SK-N-SH (cell line): ENCODE measurements at regions not wholly inside any gene's neighbourhood (a gene's known extent, or its start where the extent isn't known, plus 50 kb on each side); places are given as distances from the start of the nearest gene placed in this dataset.

ENCODE experiments used
- CTCF ChIA-PET: fragments of 300-600, 350-600 bp; formaldehyde crosslinking; extraction: SDS; loops from one replicate; lab custom pipeline; 2021; lab: Yijun Ruan, JAX
- POLR2A ChIA-PET: fragments of 350-600 bp; sonication (Branson Sonifier 250); formaldehyde crosslinking; extraction: SDS; loops from one replicate; lab custom pipeline; 2020; ENCODE audit warnings: antibody characterized with exemption, inconsistent platforms; lab: Yijun Ruan, JAX
- DNase-seq: peaks from one replicate; pipeline ENCODE4 v3.0.0; 2012
- H2AFZ ChIP-seq: fragments of 200-600 bp; sonication (generic); 2 replicates; pipeline ENCODE4 v1.8.1; 2016; ENCODE audit warnings: antibody characterized with exemption, mild to moderate bottlenecking, low read depth
- H3F3A ChIP-seq: fragments of 200-600 bp; sonication (generic); replicated peaks from 2 replicates; pipeline ENCODE3; 2016; ENCODE audit warnings: antibody characterized with exemption, mild to moderate bottlenecking; ENCODE audit not compliant: insufficient read depth
- H3K27ac ChIP-seq, 2 experiments: fragments of 200-500 bp in 1 of 2; fragments of 200-600 bp in 1 of 2; sonication (Bioruptor generic) in 1 of 2; sonication (generic), shearing (Covaris generic) in 1 of 2; 2 replicates each; pipeline versions ENCODE4 v1.5.1 to v1.6.1; 2014 to 2016; ENCODE audit warnings: low read depth in 2 of 2, inconsistent platforms in 1 of 2, low read length in 1 of 2, mild to moderate bottlenecking in 1 of 2, mixed read lengths in 1 of 2
- H3K27me3 ChIP-seq: fragments of 200-600 bp; sonication (generic), shearing (Covaris generic); 2 replicates; pipeline ENCODE4 v1.6.1; 2016; ENCODE audit warnings: mixed run types; ENCODE audit not compliant: insufficient read depth
- H3K36me3 ChIP-seq, 2 experiments: fragments of 200-500 bp in 1 of 2; fragments of 200-600 bp in 1 of 2; sonication (Bioruptor generic) in 1 of 2; sonication (generic) in 1 of 2; replicated peaks in 1 of 2; 2 replicates each; pipeline versions ENCODE3 to v1.5.1; 2014 to 2016; ENCODE audit warnings: low read length in 1 of 2, mild to moderate bottlenecking in 1 of 2; ENCODE audit not compliant: insufficient read depth in 2 of 2, control insufficient read depth in 1 of 2
- H3K4me1 ChIP-seq, 2 experiments: fragments of 200-500 bp in 1 of 2; fragments of 200-600 bp in 1 of 2; sonication (Bioruptor generic) in 1 of 2; sonication (generic), shearing (Covaris generic) in 1 of 2; 2 replicates each; pipeline versions ENCODE4 v1.5.1 to v1.6.1; 2014 to 2016; ENCODE audit warnings: low read depth in 1 of 2, low read length in 1 of 2, mixed run types in 1 of 2; ENCODE audit not compliant: insufficient read depth in 2 of 2, control insufficient read depth in 1 of 2
- H3K4me2 ChIP-seq: fragments of 200-600 bp; sonication (generic), shearing (Covaris generic); 2 replicates; pipeline ENCODE4 v1.6.1; 2017; ENCODE audit warnings: mixed run types
- H3K4me3 ChIP-seq, 2 experiments: fragments of 200-500 bp in 1 of 2; fragments of 200-600 bp in 1 of 2; sonication (Bioruptor generic) in 1 of 2; sonication (generic), shearing (Covaris generic) in 1 of 2; 2 replicates each; pipeline versions ENCODE4 v1.5.1 to v1.8.1; 2014 to 2016; ENCODE audit warnings: low read depth in 2 of 2, inconsistent platforms in 1 of 2, low read length in 1 of 2, mild to moderate bottlenecking in 1 of 2, mixed read lengths in 1 of 2, moderate library complexity in 1 of 2
- H3K79me2 ChIP-seq: fragments of 200-600 bp; sonication (generic); 2 replicates; pipeline ENCODE4 v1.8.1; 2017; ENCODE audit warnings: mild to moderate bottlenecking; ENCODE audit not compliant: insufficient read depth
- H3K9ac ChIP-seq: fragments of 200-600 bp; sonication (generic); 2 replicates; pipeline ENCODE4 v1.6.1; 2017; ENCODE audit warnings: mixed run types
- H3K9me2 ChIP-seq: fragments of 200-600 bp; sonication (generic); 2 replicates; pipeline ENCODE4 v1.6.1; 2017; ENCODE audit warnings: mixed run types
- H3K9me3 ChIP-seq: fragments of 200-600 bp; sonication (generic); 2 replicates; pipeline ENCODE4 v1.6.1; 2017; ENCODE audit warnings: mixed run types, mild to moderate bottlenecking, moderate library complexity
- H4K20me1 ChIP-seq: fragments of 200-600 bp; sonication (generic); 2 replicates; pipeline ENCODE4 v1.6.1; 2017; ENCODE audit warnings: mild to moderate bottlenecking, mixed run types; ENCODE audit not compliant: insufficient read depth
- CHD2 ChIP-seq: fragments of 150-350 bp; IDR thresholded peaks from 2 replicates; pipeline ENCODE4 v1.6.1; 2018; ENCODE audit warnings: low read length; ENCODE audit not compliant: partially characterized antibody
- ELF1 ChIP-seq: IDR thresholded peaks from 2 replicates; pipeline ENCODE4 v1.4.0; 2012
- EP300 ChIP-seq, 2 experiments: IDR thresholded peaks; 2 replicates each; pipeline versions ENCODE4 v1.4.0 to v1.6.1; 2012; ENCODE audit warnings: borderline replicate concordance in 1 of 2, low read depth in 1 of 2, low read length in 1 of 2
- EZH2phosphoT487 ChIP-seq: fragments of 200-600 bp; sonication (generic); IDR thresholded peaks from 2 replicates; pipeline ENCODE4 v1.6.1; 2017; ENCODE audit warnings: low read depth, mixed run types, mild to moderate bottlenecking, antibody characterized with exemption, moderate library complexity, borderline replicate concordance
- FOSL2 ChIP-seq: IDR thresholded peaks from 2 replicates; pipeline ENCODE4 v1.4.0; 2012; ENCODE audit warnings: low read depth, mild to moderate bottlenecking, moderate library complexity, borderline replicate concordance
- FOXJ3 ChIP-seq: sonication (generic); formaldehyde crosslinking; IDR thresholded peaks from 2 replicates; pipeline ENCODE4 v1.5.1; 2020; ENCODE audit warnings: mild to moderate bottlenecking, missing genetic modification reagents
- GABPA ChIP-seq: IDR thresholded peaks from 2 replicates; pipeline ENCODE4 v1.4.0; 2012; ENCODE audit warnings: low read depth, mild to moderate bottlenecking
- GATA2 ChIP-seq: sonication (generic); formaldehyde crosslinking; IDR thresholded peaks from 2 replicates; pipeline ENCODE4 v1.5.0; 2020; ENCODE audit warnings: mild to moderate bottlenecking, missing genetic modification reagents
- IRF3 ChIP-seq: fragments of 150-350 bp; IDR thresholded peaks from 2 replicates; pipeline ENCODE4 v1.6.1; 2016; ENCODE audit warnings: mild to moderate bottlenecking, low read depth, low read length
- JUND ChIP-seq: IDR thresholded peaks from 2 replicates; pipeline ENCODE4 v1.4.0; 2012
- NRF1 ChIP-seq: IDR thresholded peaks from 2 replicates; pipeline ENCODE4 v1.6.1; 2012; ENCODE audit warnings: low read depth, mild to moderate bottlenecking, low read length
- POLR2AphosphoS5 ChIP-seq: IDR thresholded peaks from 2 replicates; pipeline ENCODE4 v1.6.1; 2012; ENCODE audit warnings: low read depth, low read length
- RCOR1 ChIP-seq: fragments of 150-350 bp; IDR thresholded peaks from 2 replicates; pipeline ENCODE4 v1.6.1; 2017; ENCODE audit warnings: antibody characterized with exemption, low read length
- RFX5 ChIP-seq: IDR thresholded peaks from 2 replicates; pipeline ENCODE4 v1.6.1; 2012; ENCODE audit warnings: mild to moderate bottlenecking, improper control_type of control experiment, low read length
- RXRA ChIP-seq: IDR thresholded peaks from 2 replicates; pipeline ENCODE4 v1.4.0; 2012; ENCODE audit warnings: low read depth, mild to moderate bottlenecking, borderline replicate concordance
- WGBS: methylation state at CpG from one replicate; pipeline ENCODE4 v1.1.6; 2017; ENCODE audit warnings: low lambda C conversion rate; 5-methylcytosine and 5-hydroxymethylcytosine counted together
- TF ChIP-seq, protein P1 (sequence below): fragments of 150-350 bp; IDR thresholded peaks from 2 replicates; pipeline ENCODE4 v1.6.1; 2017; ENCODE audit warnings: antibody characterized with exemption, low read length, low read depth, borderline replicate concordance
- TF ChIP-seq, protein P2 (sequence below): IDR thresholded peaks from 2 replicates; pipeline ENCODE4 v1.6.1; 2012; ENCODE audit warnings: mild to moderate bottlenecking, low read depth, low read length, moderate library complexity
- TF ChIP-seq, protein P3 (sequence below): IDR thresholded peaks from 2 replicates; pipeline ENCODE4 v1.4.0; 2012; ENCODE audit warnings: low read depth, borderline replicate concordance

DNA sequence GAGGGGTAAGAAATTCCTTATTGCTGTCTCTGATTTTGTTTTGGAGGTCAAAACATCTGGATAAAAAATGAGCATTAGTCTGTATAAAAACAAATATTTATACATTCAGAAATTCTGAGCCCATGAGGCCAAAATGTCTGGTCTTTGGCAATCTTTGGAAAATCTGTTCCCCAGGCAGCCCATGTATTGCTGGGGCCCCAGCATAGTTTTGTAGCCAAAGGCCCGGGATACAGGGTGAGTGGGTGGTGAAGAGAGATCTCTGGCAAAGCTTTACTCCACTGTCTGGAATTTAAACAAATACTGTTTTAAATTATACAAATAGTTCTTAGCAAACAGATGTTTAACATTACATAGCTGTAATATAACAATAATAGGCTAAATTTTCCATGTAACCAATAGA, 134.7 kb upstream of the GALNT17 start (continued):
- TF ChIP-seq, protein P1, sequence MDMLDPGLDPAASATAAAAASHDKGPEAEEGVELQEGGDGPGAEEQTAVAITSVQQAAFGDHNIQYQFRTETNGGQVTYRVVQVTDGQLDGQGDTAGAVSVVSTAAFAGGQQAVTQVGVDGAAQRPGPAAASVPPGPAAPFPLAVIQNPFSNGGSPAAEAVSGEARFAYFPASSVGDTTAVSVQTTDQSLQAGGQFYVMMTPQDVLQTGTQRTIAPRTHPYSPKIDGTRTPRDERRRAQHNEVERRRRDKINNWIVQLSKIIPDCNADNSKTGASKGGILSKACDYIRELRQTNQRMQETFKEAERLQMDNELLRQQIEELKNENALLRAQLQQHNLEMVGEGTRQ, result no peak
- TF ChIP-seq POLR2AphosphoS5 (no peak), GATA2 (CRISPR knock-in tag) (no peak), EZH2phosphoT487 (no peak)
- TF ChIP-seq, protein P2, sequence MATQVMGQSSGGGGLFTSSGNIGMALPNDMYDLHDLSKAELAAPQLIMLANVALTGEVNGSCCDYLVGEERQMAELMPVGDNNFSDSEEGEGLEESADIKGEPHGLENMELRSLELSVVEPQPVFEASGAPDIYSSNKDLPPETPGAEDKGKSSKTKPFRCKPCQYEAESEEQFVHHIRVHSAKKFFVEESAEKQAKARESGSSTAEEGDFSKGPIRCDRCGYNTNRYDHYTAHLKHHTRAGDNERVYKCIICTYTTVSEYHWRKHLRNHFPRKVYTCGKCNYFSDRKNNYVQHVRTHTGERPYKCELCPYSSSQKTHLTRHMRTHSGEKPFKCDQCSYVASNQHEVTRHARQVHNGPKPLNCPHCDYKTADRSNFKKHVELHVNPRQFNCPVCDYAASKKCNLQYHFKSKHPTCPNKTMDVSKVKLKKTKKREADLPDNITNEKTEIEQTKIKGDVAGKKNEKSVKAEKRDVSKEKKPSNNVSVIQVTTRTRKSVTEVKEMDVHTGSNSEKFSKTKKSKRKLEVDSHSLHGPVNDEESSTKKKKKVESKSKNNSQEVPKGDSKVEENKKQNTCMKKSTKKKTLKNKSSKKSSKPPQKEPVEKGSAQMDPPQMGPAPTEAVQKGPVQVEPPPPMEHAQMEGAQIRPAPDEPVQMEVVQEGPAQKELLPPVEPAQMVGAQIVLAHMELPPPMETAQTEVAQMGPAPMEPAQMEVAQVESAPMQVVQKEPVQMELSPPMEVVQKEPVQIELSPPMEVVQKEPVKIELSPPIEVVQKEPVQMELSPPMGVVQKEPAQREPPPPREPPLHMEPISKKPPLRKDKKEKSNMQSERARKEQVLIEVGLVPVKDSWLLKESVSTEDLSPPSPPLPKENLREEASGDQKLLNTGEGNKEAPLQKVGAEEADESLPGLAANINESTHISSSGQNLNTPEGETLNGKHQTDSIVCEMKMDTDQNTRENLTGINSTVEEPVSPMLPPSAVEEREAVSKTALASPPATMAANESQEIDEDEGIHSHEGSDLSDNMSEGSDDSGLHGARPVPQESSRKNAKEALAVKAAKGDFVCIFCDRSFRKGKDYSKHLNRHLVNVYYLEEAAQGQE, result no peak

DNA sequence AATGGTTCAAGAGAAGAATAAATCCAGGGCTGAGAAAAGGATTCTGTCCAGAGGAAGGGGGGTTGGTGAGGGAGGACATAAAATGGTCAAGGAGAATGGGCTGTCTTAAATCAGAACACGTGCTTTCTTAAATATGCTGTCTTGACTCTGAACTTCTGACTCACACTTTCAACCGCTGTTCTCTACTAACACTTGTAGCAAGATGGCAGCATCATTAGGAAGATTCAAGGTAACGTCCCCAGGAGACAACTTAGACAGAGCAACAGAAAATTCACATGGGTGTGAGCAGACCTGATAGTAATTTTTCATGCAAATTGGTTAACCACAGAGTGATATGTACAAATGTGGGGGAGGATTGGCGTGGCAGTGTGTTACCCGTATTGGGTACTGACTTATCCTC, 126.8 kb upstream of the GALNT17 start:
- 7% methylated on average over 5 of the region's 5 CpGs for WGBS
- Histone ChIP-seq H4K20me1 (no peaks in the 10 kb centered on the region), H3K79me2 (no peaks in the 10 kb centered on the region), H3K4me1 (no peaks in the 10 kb centered on the region), H3K27ac (no peak overlapping the region), H3K9me2 (no peaks in the 10 kb centered on the region), H3K9me3 (no peaks in the 10 kb centered on the region; the same call in 1 of the 2 replicates), H3K9ac (no peak overlapping the region), H2AFZ (no peak overlapping the region), H3K27me3 (no peaks in the 10 kb centered on the region), H3K4me2 (no peak overlapping the region), H3F3A (no peaks in the 10 kb centered on the region), H3K4me3 (no peak overlapping the region), H3K36me3 (no peaks in the 10 kb centered on the region)
- no peak for DNase-seq
- POLR2A ChIA-PET, result no interaction called here
- CTCF ChIA-PET, result no interaction called here
- TF ChIP-seq GABPA (no peak), EP300 (IDR thresholded peaks at IDR 0.05; ENCODE audit: borderline replicate concordance in 1 of 2, low read depth in 1 of 2, low read length in 1 of 2) (no peak), IRF3 (no peak), RFX5 (no peak), RCOR1 (no peak), CHD2 (no peak), EZH2phosphoT487 (no peak), NRF1 (no peak), GATA2 (CRISPR knock-in tag) (no peak), POLR2AphosphoS5 (no peak), FOSL2 (no peak), RXRA (no peak), ELF1 (no peak), FOXJ3 (CRISPR knock-in tag) (no peak), JUND (no peak)
- TF ChIP-seq, protein P3, sequence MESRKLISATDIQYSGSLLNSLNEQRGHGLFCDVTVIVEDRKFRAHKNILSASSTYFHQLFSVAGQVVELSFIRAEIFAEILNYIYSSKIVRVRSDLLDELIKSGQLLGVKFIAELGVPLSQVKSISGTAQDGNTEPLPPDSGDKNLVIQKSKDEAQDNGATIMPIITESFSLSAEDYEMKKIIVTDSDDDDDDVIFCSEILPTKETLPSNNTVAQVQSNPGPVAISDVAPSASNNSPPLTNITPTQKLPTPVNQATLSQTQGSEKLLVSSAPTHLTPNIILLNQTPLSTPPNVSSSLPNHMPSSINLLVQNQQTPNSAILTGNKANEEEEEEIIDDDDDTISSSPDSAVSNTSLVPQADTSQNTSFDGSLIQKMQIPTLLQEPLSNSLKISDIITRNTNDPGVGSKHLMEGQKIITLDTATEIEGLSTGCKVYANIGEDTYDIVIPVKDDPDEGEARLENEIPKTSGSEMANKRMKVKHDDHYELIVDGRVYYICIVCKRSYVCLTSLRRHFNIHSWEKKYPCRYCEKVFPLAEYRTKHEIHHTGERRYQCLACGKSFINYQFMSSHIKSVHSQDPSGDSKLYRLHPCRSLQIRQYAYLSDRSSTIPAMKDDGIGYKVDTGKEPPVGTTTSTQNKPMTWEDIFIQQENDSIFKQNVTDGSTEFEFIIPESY, result no peak
- TF ChIP-seq, protein P1, result no peak
- TF ChIP-seq, protein P2, result no peak
